ENCODE measurements at regions not wholly inside any gene's neighbourhood (a gene's known extent, or its start where the extent isn't known, plus 50 kb on each side); places are given as distances from the start of the nearest gene placed in this dataset.

GRCh38 chr12:127013197-127013596 is 1253.8 kb upstream of the TMEM132C start:
- H3K4me1 ChIP-seq, result no peaks in the 10 kb centered on the region
- TF ChIP-seq POLR2A (IDR thresholded peaks at IDR 0.05) (no peak), CTCF (IDR thresholded peaks at IDR 0.05 in 4 of 5, conservative IDR thresholded peaks at IDR 0.05 in 1 of 5) (no peak)

DNA sequence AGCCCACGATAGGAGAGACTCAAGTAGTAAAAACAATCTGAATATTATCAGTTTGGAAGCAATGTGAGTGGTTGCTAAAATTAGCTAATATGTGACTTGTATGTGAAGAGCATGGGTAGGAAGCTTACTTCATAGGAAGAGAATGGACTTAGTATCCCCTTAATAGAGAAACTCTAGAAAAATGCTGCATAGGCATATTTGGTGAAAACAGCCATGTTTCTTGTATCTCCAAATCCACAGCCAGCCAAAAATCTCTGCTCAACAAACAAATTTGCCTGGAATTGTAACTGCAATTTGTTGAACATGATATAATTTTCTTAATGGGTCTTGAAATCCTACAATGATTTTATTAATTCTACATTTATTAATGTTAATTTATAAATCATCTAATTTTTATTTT is 1252.9 kb upstream of the TMEM132C start:
- in situ Hi-C loops (cut with MboI; ENCODE audit: low sequenced_read_pairs in 4 of 4), result no loop called here
- H3K9me3 ChIP-seq, result no peaks in the 10 kb centered on the region
- DNase-seq (no peak), ATAC-seq (no peak)
- no peak overlapping the region for H3K27ac ChIP-seq
- no peaks in the 10 kb centered on the region for H3K4me1 ChIP-seq
- TF ChIP-seq POLR2A (IDR thresholded peaks at IDR 0.05), result no peak
- no peak for TF ChIP-seq CTCF (IDR thresholded peaks at IDR 0.05 in 4 of 5, conservative IDR thresholded peaks at IDR 0.05 in 1 of 5)
- no peak overlapping the region for H3K4me3 ChIP-seq
- H3K36me3 ChIP-seq, result no peaks in the 10 kb centered on the region
- intact Hi-C loops (cut with DNase I; ENCODE audit: low total_unique reads), result no loop called here
- no peaks in the 10 kb centered on the region for H3K27me3 ChIP-seq

More at GRCh38 chr12:127013197-127013596, 1253.8 kb upstream of the TMEM132C start:
- H3K9me3 ChIP-seq, result no peaks in the 10 kb centered on the region
- H3K27ac ChIP-seq, result no peak overlapping the region
- H3K36me3 ChIP-seq, result no peaks in the 10 kb centered on the region
- ATAC-seq (no peak), DNase-seq (no peak)
- no peaks in the 10 kb centered on the region for H3K27me3 ChIP-seq
- no peak overlapping the region for H3K4me3 ChIP-seq
- in situ Hi-C loops (cut with MboI; ENCODE audit: low sequenced_read_pairs in 4 of 4) (no loop called here), intact Hi-C loops (cut with DNase I; ENCODE audit: low total_unique reads) (no loop called here)

DNA sequence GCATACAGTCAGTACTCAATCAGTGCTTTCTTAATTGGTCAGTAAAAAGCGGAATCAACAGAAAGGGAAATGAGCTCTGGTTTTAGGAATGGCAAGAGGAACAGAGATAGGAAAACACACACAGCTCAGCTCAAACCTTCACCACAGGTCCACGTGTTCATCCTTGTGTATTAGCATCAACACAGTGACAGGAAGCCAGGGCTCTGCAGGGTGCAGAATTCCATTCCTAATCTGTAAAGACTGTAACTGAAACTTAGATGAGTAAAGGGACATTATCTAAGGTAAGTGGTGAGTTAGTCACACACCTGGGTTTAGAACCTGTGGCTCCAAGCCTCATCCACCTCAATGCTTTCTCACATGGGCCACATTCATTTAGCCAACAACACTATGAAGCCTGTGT is 1242.2 kb upstream of the TMEM132C start:
- in situ Hi-C loops (cut with MboI; ENCODE audit: low sequenced_read_pairs in 4 of 4), result no loop called here

DNA sequence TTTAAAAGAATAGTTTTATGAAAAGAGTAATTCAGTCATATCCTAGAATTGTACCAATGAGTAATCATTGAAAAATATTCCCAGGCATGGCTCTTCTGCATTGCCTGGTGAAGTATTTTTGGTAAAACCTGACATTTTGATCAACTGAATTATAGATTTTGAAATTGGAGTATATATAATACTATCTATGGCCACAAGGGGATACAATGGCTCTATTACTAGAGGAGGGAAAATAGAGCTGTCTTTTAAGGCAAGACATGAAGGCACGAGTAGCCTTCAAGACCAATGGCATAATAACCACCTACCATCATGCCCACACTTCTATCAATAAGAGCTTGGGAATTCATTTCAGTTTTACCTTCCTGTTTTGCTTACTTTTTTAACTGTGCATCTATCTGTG is 1241.4 kb upstream of the TMEM132C start:
- no peaks in the 10 kb centered on the region for H3K4me1 ChIP-seq
- H3K9me3 ChIP-seq, result no peaks in the 10 kb centered on the region
- H3K4me3 ChIP-seq, result no peak overlapping the region
- intact Hi-C loops (cut with DNase I; ENCODE audit: low total_unique reads) (no loop called here), in situ Hi-C loops (cut with MboI; ENCODE audit: low sequenced_read_pairs in 4 of 4) (no loop called here)
- ATAC-seq, result no peak
- TF ChIP-seq POLR2A (IDR thresholded peaks at IDR 0.05) (no peak), CTCF (IDR thresholded peaks at IDR 0.05 in 4 of 5, conservative IDR thresholded peaks at IDR 0.05 in 1 of 5) (no peak)
- no peak overlapping the region for H3K27ac ChIP-seq
- DNase-seq, result no peak
- no peaks in the 10 kb centered on the region for H3K27me3 ChIP-seq
- no peaks in the 10 kb centered on the region for H3K36me3 ChIP-seq

More for the DNA sequence above, 1242.2 kb upstream of the TMEM132C start:
- ATAC-seq (no peak), DNase-seq (no peak)
- H3K36me3 ChIP-seq, result no peaks in the 10 kb centered on the region
- H3K27ac ChIP-seq, result no peak overlapping the region
- H3K4me3 ChIP-seq, result no peak overlapping the region
- H3K9me3 ChIP-seq, result no peaks in the 10 kb centered on the region
- no peak for TF ChIP-seq POLR2A (IDR thresholded peaks at IDR 0.05)
- no peak for TF ChIP-seq CTCF (IDR thresholded peaks at IDR 0.05 in 4 of 5, conservative IDR thresholded peaks at IDR 0.05 in 1 of 5)
- no peaks in the 10 kb centered on the region for H3K27me3 ChIP-seq
- H3K4me1 ChIP-seq, result no peaks in the 10 kb centered on the region
- intact Hi-C loops (cut with DNase I; ENCODE audit: low total_unique reads), result no loop called here

All from gastrocnemius medialis (tissue), 4 donors.